Mammary epithelial cell (primary cell): ENCODE measurements at regions not wholly inside any gene's neighbourhood (a gene's known extent, or its start where the extent isn't known, plus 50 kb on each side); places are given as distances from the start of the nearest gene placed in this dataset.

ENCODE experiments used
- CTCF ChIP-seq, 2 donors: IDR thresholded peaks in 1 of 2; conservative IDR thresholded peaks in 1 of 2; 2 replicates each; pipeline ENCODE4 v1.5.1; 2011 to 2012; ENCODE audit warnings: inconsistent platforms in 2 of 2, low read length in 2 of 2, mild to moderate bottlenecking in 2 of 2, control low read depth in 1 of 2, low read depth in 1 of 2; ENCODE audit not compliant: insufficient read depth in 1 of 2; ENCODE audit errors: extremely low read depth in 1 of 2
- EZH2 ChIP-seq: IDR thresholded peaks from 2 replicates; pipeline ENCODE4 v1.6.1; 2012; ENCODE audit warnings: low read length, inconsistent platforms, borderline replicate concordance

GRCh38 chr5:57324181-57324580 is 150.3 kb downstream of the GPBP1 start:
- TF ChIP-seq CTCF (conservative IDR thresholded peaks at IDR 0.05 in 1 of 2, IDR thresholded peaks at IDR 0.05 in 1 of 2; ENCODE audit: extremely low read depth in 1 of 2, insufficient read depth in 1 of 2, low read depth in 1 of 2, low read length in 2 of 2) (no peak), EZH2 (no peak)
